OCI-M1 (cell line): ENCODE measurements at regions not wholly inside any gene's neighbourhood (a gene's known extent, or its start where the extent isn't known, plus 50 kb on each side); places are given as distances from the start of the nearest gene placed in this dataset.

Source experiments
- DNase-seq: peaks from one replicate; lab custom pipeline; 2025; lab: John Stamatoyannopoulos, UW

DNA sequence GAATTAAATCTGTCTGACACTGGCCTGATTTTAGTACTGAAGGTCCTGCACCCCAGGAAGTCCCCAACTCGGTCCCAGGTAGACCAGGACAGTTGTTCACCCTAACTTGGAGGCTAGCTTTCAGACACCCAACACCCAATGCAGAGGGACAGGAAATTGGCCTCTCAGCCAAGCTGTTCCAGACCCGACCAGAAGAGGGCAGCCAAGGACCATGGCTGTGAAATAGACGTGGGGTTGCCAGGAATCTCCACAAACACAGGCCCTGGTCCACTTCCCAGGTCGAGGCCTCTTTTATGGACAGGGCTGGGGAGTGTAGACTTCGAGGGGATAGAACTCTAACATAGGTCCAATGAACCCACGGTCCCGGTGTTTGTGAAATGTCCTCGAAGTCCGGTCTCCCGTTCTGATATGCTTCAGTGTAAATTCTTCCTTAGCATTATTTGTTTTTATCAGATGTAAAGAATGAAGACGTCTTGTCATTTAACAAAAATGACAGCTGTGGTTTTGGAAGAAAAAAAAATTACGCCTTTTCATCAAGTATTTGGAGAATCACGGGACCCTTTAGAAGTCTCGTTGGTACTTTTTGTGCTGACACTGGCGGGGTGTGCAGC, 260.3 kb upstream of the ADAMTS16 start:
- peak; percentile 64 for DNase-seq

DNA sequence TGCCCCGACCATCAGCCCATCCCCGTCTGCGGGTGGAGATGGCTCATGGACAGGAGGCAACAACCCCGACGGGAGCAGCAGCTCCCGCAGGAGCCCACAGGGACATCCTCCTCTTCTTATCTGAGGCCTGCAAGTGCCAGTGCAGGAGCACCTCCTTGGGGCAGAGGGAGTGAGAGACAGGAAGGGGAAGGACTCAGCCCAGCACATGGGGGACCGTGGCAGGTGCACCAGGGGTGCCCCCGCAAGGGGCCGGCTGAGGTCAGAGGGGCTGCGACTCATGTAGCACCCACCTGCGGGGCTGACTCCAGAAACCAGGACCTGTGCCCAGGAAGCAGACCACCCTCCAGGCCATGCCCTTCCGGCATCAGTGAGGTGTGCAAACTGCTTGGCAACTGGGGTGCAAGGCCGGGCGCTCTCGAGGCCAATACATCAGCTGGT, 259.8 kb upstream of the ADAMTS16 start:
- no peak for DNase-seq

DNA sequence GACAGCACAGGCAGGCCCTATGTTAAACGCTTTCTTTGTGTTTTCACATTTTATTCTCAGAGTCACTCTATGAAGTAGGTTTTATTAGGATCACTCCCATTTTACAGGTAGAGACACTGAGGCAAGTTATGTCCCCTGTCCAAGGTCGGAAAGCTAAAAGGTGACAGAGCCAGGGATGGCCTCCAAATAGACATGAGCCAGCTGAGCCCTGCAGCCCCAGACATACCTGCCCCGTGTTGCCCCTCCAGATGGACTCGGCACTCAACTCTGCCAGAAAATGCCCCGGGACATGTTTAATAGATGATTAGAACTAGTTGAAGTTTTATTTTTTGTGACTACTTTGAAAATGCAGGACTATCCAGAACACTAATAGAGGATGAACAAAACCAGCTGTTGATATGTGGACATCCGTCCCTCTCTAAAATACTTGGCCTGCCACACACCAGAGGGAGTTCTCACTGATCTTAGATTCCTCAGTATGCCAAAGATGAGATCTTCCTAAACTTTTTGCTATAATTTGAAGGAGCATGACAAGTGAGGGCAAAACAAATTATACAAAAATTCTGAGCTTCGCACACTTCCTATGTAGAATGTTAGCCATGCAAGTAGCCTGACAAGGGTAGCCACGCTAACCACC, 258.6 kb upstream of the ADAMTS16 start:
- DNase-seq: no peak

DNA sequence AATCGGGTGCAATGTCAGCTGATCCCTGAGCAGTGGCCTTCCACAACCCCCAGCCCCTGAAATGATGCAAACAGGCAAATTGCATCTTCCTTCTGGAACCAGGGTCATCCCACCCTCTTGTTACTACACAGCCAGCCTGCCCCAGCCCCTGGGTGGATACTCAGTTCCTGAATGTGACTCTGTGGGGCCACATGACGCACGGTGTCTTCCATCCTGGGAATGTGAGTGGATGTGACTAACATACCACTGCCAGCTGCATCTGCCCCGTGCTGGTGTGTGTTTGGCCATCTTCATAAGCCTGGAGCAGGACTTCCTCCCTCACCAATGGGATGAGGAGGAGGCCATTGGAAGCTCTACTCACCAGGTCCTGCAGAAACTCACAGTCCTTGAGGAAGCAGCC, 257.9 kb upstream of the ADAMTS16 start:
- DNase-seq: no peak

DNA sequence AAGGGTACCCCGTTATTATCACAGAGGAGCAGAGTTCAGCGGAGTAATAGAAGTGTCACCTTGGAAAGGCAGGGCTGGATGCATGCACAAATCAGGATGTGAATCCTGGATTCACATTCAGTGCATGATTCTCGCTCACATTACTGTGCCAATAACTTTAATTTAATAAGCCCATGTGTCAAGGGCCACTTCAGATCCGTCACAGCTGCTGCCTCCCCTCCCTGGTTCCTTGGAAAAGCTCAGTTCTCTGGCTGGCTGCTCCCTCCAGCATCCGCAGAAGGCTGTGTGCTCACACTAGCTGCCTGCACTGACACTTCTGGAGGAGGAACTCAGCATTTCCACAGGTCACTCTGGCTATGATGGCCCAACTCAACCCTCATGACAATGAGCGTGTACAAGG, 256.8 kb upstream of the ADAMTS16 start:
- no peak for DNase-seq

DNA sequence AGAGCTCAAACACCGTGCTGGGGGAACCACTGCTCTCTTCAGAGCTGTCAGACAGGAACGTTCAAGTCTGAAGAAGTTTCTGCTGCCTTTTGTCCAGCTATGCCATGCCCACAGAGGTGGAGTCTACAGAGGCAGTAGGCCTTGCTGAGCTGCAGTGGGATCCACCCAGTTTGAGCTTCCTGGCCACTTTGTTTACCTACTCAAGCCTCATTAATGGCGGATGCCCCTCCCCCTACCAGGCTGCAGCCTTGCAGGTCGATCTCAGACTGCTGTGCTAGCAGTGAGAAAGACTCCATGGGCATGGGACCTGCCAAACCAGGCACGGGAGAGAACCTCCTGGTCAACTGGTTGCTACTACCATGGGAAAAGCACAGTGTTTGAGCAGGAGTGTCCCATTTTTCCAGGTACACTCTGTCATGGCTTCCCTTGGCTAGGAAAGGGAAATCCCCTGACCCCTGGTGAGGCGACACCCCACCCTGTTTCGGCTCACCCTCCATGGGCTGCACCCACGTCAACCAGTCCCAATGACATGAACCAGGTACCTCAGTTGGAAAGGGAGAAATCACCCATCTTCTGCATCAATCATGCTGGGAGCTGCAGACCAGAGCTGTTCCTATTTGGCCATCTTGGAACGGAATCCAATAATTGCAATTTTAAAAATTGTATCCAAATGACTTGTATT, 246.9 kb upstream of the ADAMTS16 start:
- DNase-seq: no peak

DNA sequence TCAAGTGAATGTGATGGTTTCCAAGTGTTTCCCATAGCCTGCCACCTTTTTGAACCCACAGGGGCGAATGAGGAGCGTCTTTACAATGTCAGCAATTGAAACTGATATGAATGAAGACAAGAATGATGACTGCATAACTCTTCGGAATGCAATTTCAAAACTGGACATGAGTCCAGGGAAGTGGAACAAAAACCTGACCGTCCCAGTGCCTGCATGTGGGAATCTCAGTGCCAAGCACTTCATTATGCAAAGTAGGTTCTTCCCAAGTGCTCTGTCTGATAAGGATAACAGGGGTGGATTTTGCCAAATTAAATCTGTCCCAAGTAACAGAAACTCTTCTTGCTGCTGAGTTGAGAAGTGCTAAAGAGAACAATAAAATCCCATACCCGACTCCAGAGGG, 243.8 kb upstream of the ADAMTS16 start:
- DNase-seq: no peak

DNA sequence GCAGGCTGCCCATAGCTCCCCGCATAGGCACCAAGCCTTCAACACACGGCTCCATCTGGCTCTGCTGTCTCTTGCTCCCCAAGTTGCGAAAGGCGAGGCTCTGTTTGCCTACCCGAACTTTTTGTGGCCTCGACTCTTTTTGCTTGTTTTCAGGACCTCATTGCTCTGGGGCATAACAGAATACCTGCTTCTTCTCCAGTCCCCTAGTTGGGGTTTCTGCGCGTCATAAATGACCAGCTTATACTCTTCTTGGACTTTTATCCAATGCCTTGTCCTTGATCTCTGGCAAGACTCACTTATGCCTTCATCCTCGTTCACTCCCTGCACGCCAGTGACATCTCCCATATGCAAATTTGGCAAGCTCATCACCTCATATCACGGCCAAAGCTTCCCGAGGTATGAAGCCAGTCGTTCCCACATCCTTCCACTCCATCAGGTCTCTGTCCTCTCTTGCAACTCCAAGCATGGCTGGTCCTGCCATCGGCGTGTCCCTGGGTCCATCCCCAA, 238.8 kb upstream of the ADAMTS16 start:
- DNase-seq: no peak

DNA sequence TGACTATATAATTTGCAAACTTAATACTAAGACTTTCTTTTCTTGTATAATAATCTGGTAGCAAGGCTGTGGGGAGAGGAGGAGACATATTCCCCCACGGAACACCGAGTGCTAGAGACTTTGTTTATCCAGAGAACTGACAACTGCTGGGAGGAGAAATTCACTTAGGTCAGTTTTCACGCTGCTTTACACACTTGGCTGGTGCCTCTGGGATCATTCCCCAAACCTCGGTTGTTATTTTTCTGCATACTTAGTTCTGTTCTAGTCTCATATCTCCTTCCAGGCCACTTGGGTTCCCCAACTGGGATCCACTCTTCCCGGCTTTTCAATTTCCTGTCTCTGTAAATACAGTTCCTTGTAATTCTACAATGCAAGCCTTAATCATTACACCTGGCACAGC, 238.2 kb upstream of the ADAMTS16 start:
- no peak for DNase-seq

DNA sequence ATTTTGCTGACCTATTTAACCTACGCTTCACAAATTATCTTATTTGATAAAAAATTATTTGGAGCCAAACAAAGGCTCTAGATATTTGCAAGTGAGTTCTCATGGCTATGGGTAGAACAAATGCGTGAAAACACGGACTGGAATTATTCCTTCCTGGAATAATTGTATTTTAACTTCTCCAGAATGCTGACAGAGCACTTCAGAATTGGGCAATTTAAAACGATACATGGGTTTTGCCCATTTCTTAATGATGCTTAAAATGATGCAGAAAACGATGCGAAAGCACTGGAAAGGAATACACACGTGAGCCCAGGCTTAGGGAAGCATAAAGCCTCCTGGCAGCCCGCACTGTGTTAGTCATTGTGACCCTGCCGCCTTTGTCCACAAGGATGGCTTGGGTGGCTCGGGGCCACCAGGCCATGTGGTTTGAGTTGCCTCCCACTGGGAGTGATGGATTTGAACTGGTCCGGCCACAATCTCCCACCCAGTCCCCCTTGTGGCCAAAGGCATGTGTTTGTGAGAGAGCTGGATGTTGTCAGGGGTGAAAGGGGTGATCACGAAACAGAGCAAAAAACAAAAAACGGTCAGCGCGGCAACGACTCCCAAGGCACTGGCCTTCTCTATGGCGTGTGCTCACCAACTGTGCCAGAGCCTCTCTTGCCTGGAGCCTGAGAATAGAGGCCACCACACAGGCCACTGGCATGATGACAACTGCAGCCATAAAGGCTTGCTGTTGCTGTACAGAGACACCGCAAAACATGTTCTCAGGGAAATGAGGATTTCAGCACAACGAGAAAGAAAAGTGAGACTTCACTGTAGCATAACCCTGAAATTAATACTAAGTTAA, 234.2 kb upstream of the ADAMTS16 start:
- no peak for DNase-seq

DNA sequence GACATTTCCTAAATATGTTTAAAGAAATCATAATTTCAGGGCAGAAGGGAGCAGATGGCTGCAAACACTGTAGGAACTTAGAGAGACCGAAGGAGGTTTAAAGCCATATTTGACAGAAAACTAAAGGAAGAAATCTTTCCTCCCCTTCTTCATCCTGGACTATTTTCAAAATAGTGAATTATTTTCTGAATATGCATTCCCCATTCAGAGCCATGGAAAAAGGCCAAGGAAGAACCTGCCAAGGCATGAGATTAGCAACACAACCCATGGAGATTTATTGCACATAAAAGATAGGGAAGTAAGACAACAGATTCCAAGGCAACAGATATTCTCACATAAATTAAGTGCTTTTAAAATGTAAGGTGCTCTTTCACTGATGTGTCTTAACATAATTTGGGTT, 233.3 kb upstream of the ADAMTS16 start:
- DNase-seq: no peak

DNA sequence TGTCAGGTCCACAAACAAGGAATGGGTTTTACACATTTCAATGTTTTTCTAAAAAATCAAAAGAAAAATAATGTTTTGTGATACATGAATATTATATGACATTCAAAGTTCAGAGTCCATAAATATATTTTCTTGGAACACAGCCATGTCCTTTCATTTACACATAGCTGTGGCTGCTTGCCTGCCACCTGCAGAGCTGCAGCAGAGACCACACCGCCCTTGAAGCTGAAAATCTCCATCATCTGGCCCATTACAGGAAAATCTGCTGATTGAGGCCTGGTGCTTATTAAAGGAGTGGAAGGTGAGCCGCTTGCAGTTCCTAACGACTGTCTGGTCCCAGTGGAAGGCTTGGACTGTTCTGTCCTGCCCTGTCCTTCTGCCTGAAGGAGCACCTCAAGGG, 232.6 kb upstream of the ADAMTS16 start:
- DNase-seq: no peak

DNA sequence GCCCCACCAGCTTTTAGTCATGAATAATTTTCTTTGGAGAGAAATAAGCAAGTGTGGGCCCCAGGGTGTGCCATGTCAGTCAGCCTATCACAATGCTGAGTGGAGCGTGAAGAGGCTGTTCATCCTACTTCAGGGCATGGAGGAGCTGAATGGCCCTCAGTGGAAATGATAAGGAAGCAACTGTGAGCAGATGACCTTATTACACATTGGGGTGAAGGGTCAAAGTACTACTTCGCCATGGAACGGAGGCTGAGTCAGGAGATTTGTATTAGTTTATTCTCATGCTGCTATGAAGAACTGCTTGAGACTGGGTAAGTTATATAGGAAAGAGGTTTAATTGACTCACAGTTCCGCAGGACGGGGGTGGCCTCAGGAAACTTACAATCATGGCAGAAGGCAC, 231.0 kb upstream of the ADAMTS16 start:
- no peak for DNase-seq

DNA sequence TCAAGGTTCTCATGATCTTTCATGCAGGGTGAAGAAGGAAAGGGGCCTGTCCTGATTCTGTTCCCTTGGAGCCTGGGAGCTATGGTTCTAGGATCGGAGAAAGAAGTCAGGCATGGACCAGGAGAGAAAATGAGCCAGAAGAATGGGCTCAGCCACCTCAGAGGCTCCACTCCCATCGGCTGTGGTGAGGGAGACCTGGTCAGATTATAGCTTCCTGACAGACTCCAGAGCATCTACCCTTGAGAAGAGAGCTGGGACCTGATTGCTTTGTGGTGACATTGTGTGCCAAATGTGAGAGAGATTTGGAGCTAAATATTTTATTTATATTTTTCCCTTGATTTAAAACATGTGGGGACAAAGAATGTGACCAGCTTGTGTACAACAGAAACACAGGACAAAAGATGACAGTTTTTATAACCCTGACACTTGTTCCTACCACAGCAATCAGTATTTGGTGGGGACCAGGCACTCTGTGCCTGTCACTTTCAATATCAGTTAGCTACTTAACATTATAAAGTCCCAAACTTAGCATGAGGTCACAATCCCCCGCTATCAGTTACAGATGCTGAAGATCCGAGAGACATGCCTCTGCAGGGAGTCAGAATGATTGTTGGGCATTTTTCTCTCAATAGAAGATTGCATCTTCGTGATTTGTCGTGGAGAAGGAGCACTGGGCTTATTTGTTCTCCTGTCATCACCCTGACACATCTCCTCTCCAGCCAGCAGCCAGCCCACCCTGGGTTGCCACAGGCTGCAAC, 228.3 kb upstream of the ADAMTS16 start:
- no peak for DNase-seq

DNA sequence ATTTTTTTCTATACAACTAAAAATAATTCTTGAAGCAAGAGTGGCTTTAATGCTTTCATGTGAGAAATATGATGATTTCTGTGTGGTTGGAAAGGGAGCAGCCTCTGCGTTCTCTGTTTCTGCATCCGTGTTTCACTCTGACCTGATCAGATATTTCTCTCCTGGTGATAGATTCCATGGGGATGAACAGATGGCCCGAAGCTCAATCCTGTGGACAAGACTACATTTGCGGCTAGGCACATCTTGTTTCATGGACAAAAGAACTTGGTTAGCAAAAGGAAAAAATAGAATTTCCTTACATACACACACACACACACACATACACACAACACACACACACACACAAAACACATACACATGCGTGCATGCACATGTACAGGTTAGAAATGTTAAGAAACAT, 218.2 kb upstream of the ADAMTS16 start:
- DNase-seq: no peak

DNA sequence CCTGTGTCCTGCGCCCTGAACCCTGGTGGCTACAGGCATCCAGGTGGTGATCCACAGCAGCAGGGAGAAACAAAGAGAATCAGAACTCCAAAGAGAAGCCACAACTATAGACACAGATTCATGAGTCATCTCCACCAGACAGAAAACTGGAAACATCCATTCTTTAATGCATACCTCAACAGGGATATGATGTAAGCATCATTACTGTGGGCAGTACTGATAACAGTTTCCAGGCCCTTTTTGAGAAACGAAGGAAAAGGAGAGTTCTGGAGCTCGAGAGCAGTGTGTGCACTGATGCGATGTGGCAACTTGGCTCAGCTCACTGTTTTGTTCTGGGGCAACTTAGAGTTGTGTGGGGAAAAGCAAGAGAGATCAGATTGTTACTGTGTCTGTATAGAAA, 215.6 kb upstream of the ADAMTS16 start:
- no peak for DNase-seq

DNA sequence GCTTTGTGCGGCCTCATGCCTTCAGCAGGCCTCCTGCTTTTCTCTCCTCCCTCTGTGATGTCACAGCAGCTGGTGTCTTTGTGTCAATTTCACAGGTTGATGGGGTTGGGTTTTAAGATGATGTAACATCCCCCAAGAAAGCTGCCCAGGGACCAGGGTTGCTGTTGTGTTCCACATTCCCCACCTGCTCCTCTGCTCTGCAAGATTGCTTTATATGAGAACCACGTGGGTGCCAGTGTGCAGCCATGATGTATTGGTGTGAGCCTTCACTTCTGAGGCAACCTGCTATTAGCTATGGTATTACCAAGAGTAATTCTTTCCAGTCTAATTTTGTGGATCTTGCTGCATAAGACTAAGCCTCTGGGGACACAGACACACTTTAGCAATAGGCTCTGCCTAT, 213.0 kb upstream of the ADAMTS16 start:
- DNase-seq: no peak

DNA sequence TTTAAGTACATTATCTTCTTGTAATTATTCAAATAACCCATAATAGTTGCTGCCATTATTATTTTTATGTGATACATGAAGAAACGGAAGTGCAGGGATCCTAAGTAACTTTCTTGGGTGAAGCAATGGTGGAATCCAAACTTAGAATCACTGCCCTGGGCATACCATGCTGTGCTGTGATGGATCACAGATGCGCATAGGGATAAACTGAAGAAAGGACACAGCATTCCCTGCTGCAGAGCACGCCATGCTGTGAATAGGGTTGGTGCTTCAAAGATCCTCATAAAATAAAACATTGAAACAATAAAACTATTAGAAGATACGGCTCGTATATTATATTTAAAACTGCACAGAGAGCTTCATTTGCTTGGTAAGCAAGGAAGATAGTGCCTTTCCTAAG, 211.7 kb upstream of the ADAMTS16 start:
- DNase-seq: no peak

DNA sequence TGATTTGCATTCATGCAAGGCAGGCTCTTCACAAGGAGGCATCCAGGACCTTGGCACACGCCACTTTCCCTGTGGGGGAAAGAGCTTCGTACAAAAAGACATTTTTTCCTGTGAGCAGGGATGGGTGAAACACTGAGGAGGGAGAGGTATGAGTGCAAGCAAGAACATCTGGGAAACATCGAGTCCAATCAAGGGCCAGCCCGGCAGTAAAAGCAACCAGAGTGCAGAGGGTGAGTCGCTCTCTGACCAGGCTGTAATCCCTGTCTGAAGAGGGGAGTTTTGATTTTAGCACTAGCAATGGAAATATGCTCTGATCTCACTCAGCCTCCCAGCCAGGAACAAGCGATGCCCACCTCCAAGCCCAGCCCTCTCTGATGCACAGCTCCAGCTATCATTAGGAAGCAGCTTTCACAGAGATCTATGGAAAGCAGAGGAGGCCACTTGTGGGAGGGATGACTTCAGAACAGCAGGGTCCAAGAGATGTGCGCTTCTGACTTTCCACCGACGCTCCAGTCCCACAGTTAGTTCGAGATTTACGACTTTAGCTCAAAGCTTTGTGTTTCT, 211.0 kb upstream of the ADAMTS16 start:
- no peak for DNase-seq

DNA sequence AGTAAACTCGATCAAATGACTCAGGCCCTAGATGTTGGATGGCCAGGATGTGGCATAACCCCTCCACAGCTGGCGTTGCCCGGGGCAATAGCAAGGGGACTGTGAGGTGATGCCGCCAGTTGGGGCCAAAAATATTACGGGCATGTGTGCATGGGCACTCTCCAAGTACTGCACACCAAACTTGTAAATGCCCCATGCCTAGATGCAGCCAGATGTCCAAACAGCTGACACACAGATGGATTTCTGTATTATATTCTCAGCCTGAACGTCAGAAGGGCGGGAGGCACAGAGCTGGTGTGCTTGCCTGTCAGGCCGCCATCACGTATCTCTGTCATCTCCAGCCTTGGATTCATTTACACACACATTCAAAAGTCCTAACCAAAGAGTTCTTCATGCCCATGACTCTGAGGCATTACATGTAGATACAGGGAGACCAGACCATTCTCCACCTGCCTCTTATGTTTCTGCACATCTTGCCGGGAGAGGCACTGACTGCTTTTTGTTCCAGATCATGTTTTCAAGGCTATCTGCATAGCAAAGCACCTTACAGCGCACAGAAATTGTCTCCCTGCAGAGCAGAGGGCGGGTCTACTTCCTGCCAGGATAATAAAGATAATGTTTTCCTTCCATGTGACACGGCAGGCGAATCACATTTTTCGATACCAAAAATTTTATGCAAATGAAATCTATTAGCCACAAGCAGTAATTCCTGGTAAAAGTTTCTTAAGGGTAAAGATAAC, 200.9 kb upstream of the ADAMTS16 start:
- no peak for DNase-seq

DNA sequence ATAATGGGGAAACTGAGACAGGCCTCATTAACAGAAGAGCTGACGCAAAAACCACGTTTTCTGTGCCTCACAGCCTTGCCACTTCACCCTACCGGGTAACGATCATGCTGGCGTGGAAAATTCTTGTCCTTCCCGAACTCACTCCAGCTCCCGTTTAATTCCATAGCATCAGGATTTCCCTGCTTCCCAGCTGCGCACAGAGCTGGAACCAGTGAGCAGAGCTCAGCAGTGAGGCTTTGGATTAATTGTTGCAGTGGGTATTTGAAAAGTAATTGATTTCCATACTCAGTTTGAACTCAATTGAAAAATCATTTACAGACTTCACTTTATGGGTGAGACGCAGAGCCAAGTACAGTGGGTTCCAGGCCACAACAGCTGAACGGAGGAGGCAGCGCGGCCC, 199.0 kb upstream of the ADAMTS16 start:
- DNase-seq: no peak
